ENCODE measurements at regions not wholly inside any gene's neighbourhood (a gene's known extent, or its start where the extent isn't known, plus 50 kb on each side); places are given as distances from the start of the nearest gene placed in this dataset.

DNA sequence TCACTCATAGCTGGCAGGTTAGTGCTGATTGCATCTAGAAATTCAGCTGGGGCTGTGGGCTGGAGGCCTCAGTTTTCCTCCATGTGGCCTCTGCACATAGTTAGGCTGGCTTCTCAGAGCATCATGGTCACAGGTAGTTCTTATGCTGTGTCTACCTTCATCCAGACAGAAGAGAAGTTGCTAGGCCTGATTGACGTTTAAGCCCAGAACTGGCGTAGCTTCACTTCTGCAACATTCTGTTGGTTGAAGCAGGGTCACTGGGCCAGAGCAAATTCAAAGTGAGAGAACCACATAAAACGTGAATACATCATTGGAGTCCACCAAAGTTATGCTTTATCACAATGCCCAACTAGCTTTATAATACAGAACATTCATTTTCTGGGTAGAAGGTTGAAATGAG, 116.0 kb downstream of the SPP2 start:
- TF ChIP-seq POLR2AphosphoS5 (IDR thresholded peaks at IDR 0.05; ENCODE audit: low read depth, low read length) (no peak), POLR2A (IDR thresholded peaks at IDR 0.05; ENCODE audit: low read depth, low read length) (no peak), TAF1 (IDR thresholded peaks at IDR 0.05; ENCODE audit: low read depth, low read length) (no peak), PAX5 (IDR thresholded peaks at IDR 0.05; ENCODE audit: insufficient read depth, low read length, severe bottlenecking) (no peak)
